H9 (cell line): ENCODE measurements at regions not wholly inside any gene's neighbourhood (a gene's known extent, or its start where the extent isn't known, plus 50 kb on each side); places are given as distances from the start of the nearest gene placed in this dataset.

Source experiments
- DNase-seq: peaks from one replicate; pipeline ENCODE4 v3.0.0-alpha.2; 2017
- H2AFZ ChIP-seq: one replicate; pipeline ENCODE4 v1.6.1; 2013; ENCODE audit warnings: mild to moderate bottlenecking, low read length, control low read depth, moderate library complexity
- H2AK5ac ChIP-seq: 2 replicates; pipeline ENCODE4 v1.6.1; 2013; ENCODE audit warnings: low read length, control low read depth, mixed read lengths; ENCODE audit not compliant: insufficient read length
- H2BK120ac ChIP-seq: one replicate; pipeline ENCODE4 v1.6.1; 2013; ENCODE audit warnings: low read depth, mild to moderate bottlenecking, low read length, control low read depth, inconsistent platforms; ENCODE audit not compliant: poor library complexity, severe bottlenecking
- H2BK12ac ChIP-seq: 2 replicates; pipeline ENCODE4 v1.6.1; 2013; ENCODE audit warnings: low read length, control low read depth, mixed read lengths, low read depth; ENCODE audit not compliant: insufficient read length
- H2BK15ac ChIP-seq: 2 replicates; pipeline ENCODE4 v1.6.1; 2013; ENCODE audit warnings: low read depth, low read length, control low read depth
- H2BK20ac ChIP-seq: one replicate; pipeline ENCODE4 v1.6.1; 2013; ENCODE audit warnings: low read depth, mild to moderate bottlenecking, low read length, control low read depth, inconsistent platforms; ENCODE audit not compliant: poor library complexity, severe bottlenecking
- H2BK5ac ChIP-seq: 2 replicates; pipeline ENCODE4 v1.6.1; 2013; ENCODE audit warnings: low read length, control low read depth, mixed read lengths; ENCODE audit not compliant: insufficient read length
- H3K14ac ChIP-seq: 2 replicates; pipeline ENCODE4 v1.6.1; 2013; ENCODE audit warnings: low read length, control low read depth; ENCODE audit not compliant: insufficient read depth
- H3K18ac ChIP-seq: 2 replicates; pipeline ENCODE4 v1.6.1; 2013; ENCODE audit warnings: low read depth, mild to moderate bottlenecking, mixed read lengths, low read length, control low read depth; ENCODE audit not compliant: insufficient read length
- H3K23ac ChIP-seq: 2 replicates; pipeline ENCODE4 v1.6.1; 2013; ENCODE audit warnings: low read length, control low read depth, mixed read lengths, low read depth; ENCODE audit not compliant: insufficient read length
- H3K23me2 ChIP-seq: 2 replicates; pipeline ENCODE4 v1.6.1; 2013; ENCODE audit warnings: low read depth, mild to moderate bottlenecking, mixed read lengths, low read length, control low read depth; ENCODE audit not compliant: insufficient read length, poor library complexity, severe bottlenecking
- H3K27ac ChIP-seq: 2 replicates; pipeline ENCODE4 v1.5.1; 2013; ENCODE audit warnings: low read length, control low read depth, mixed read lengths, low read depth; ENCODE audit not compliant: insufficient read length
- H3K27me3 ChIP-seq: 2 replicates; pipeline ENCODE4 v1.6.1; 2013; ENCODE audit warnings: low read length, control low read depth, inconsistent platforms; ENCODE audit not compliant: insufficient read depth
- H3K4ac ChIP-seq: 2 replicates; pipeline ENCODE4 v1.6.1; 2013; ENCODE audit warnings: low read depth, mild to moderate bottlenecking, control low read depth, inconsistent platforms, low read length, moderate library complexity
- H3K4me1 ChIP-seq: 2 replicates; pipeline ENCODE4 v1.6.1; 2013; ENCODE audit warnings: low read length, control low read depth, inconsistent platforms; ENCODE audit not compliant: insufficient read depth
- H3K4me2 ChIP-seq: 2 replicates; pipeline ENCODE4 v1.6.1; 2013; ENCODE audit warnings: low read length, control low read depth, mixed read lengths; ENCODE audit not compliant: insufficient read length, insufficient read depth
- H3K56ac ChIP-seq: 2 replicates; pipeline ENCODE4 v1.6.1; 2013; ENCODE audit warnings: low read depth, mild to moderate bottlenecking, mixed read lengths, low read length, control low read depth; ENCODE audit not compliant: insufficient read length
- H3K79me1 ChIP-seq: 2 replicates; pipeline ENCODE4 v1.6.1; 2013; ENCODE audit warnings: low read depth, mild to moderate bottlenecking, moderate library complexity, low read length, control low read depth, inconsistent platforms; ENCODE audit not compliant: insufficient read depth, poor library complexity, severe bottlenecking
- H3K79me2 ChIP-seq: 2 replicates; pipeline ENCODE4 v1.6.1; 2013; ENCODE audit warnings: low read length, control low read depth, inconsistent platforms; ENCODE audit not compliant: insufficient read depth
- H3K9ac ChIP-seq: 2 replicates; pipeline ENCODE4 v1.6.1; 2013; ENCODE audit warnings: low read length, control low read depth, mixed read lengths; ENCODE audit not compliant: insufficient read length; ENCODE audit errors: extremely low read depth
- H3K9me3 ChIP-seq: one replicate; pipeline ENCODE4 v1.6.1; 2013; ENCODE audit warnings: low read depth, low read length, inconsistent platforms; ENCODE audit not compliant: control insufficient read depth
- H3T11ph ChIP-seq: one replicate; pipeline ENCODE4 v1.6.1; 2013; ENCODE audit warnings: mild to moderate bottlenecking, low read length, control low read depth, inconsistent platforms
- H4K20me1 ChIP-seq: one replicate; pipeline ENCODE4 v1.6.1; 2013; ENCODE audit not compliant: control insufficient read depth, insufficient read length, insufficient read depth
- H4K5ac ChIP-seq: 2 replicates; pipeline ENCODE4 v1.6.1; 2013; ENCODE audit warnings: low read depth, mild to moderate bottlenecking, mixed read lengths, low read length, control low read depth; ENCODE audit not compliant: insufficient read length
- H4K8ac ChIP-seq: replicated peaks from 2 replicates; pipeline ENCODE4 v1.6.1; 2013; ENCODE audit warnings: low read length, control low read depth, mixed read lengths, low read depth; ENCODE audit not compliant: insufficient read length
- H4K91ac ChIP-seq: 2 replicates; pipeline ENCODE4 v1.6.1; 2013; ENCODE audit warnings: low read depth, mild to moderate bottlenecking, moderate library complexity, mixed read lengths, low read length, control low read depth; ENCODE audit not compliant: insufficient read length
- H3K27ac Mint-ChIP-seq, 3 experiments: 2 replicates in 2 of 3; 3 replicates in 1 of 3; pipeline ENCODE4 v1.8.0; 2020 to 2021; ENCODE audit warnings: mixed read lengths in 3 of 3, mild to moderate bottlenecking in 1 of 3, moderate library complexity in 1 of 3
- H3K27me3 Mint-ChIP-seq: 2 replicates; pipeline ENCODE4 v1.8.0; 2021; ENCODE audit warnings: low read depth, mild to moderate bottlenecking, moderate library complexity, mixed read lengths
- H3K36me3 Mint-ChIP-seq, 3 experiments: 2 replicates in 2 of 3; 3 replicates in 1 of 3; pipeline ENCODE4 v1.8.0; 2020 to 2021; ENCODE audit warnings: low read depth in 3 of 3, mixed read lengths in 3 of 3; ENCODE audit not compliant: insufficient read depth in 1 of 3
- H3K4me1 Mint-ChIP-seq, 2 experiments: 2 replicates each; pipeline ENCODE4 v1.8.0; 2020; ENCODE audit warnings: mixed read lengths in 2 of 2
- H3K4me3 Mint-ChIP-seq, 2 experiments: 2 replicates in 1 of 2; 3 replicates in 1 of 2; pipeline ENCODE4 v1.8.0; 2020 to 2021; ENCODE audit warnings: mild to moderate bottlenecking in 2 of 2, mixed read lengths in 2 of 2, moderate library complexity in 1 of 2
- H3K9me3 Mint-ChIP-seq, 2 experiments: 2 replicates in 1 of 2; 3 replicates in 1 of 2; pipeline ENCODE4 v1.8.0; 2020; ENCODE audit warnings: mild to moderate bottlenecking in 2 of 2, mixed read lengths in 2 of 2, moderate library complexity in 1 of 2
- CTCF ChIP-seq: fragments of 200-600 bp; sonication (generic); conservative IDR thresholded peaks from 3 replicates; pipeline ENCODE4 v1.8.0; 2021; ENCODE audit warnings: antibody characterized with exemption, mild to moderate bottlenecking
- WGBS: extraction: QIAGEN DNeasy Blood & Tissue Kit; methylation state at CpG from one replicate; pipeline ENCODE4 v1.1.7; 2013; ENCODE audit warnings: missing lambda C conversion rate, low lambda C conversion rate, mixed read lengths; ENCODE audit not compliant: insufficient read length; ENCODE audit errors: extremely low coverage; 5-methylcytosine and 5-hydroxymethylcytosine counted together

- Histone ChIP-seq H3K27ac (no peak overlapping the region), H3K79me1 (no peaks in the 10 kb centered on the region), H3K9me3 (no peaks in the 10 kb centered on the region), H3K18ac (no peak overlapping the region), H4K8ac (no peak overlapping the region), H2AK5ac (no peak overlapping the region), H3K4ac (no peak overlapping the region), H3K23ac (no peak overlapping the region), H4K91ac (no peak overlapping the region), H3K79me2 (no peaks in the 10 kb centered on the region), H2BK12ac (no peak overlapping the region), H3K56ac (no peak overlapping the region), H3T11ph (no peak overlapping the region), H2AFZ (no peak overlapping the region), H4K20me1 (no peaks in the 10 kb centered on the region), H2BK15ac (no peak overlapping the region), H3K14ac (no peak overlapping the region), H3K4me2 (no peak overlapping the region), H2BK20ac (no peak overlapping the region), H4K5ac (no peak overlapping the region), H2BK5ac (no peak overlapping the region), H3K4me1 (no peaks in the 10 kb centered on the region), H2BK120ac (no peak overlapping the region), H3K23me2 (no peaks in the 10 kb centered on the region), H3K27me3 (no peaks in the 10 kb centered on the region), H3K9ac (no peak overlapping the region)
- DNase-seq = peak; percentile 67
- Mint-ChIP-seq H3K36me3 (peaks cover 0 to 9% (median 4%) of the 10 kb centered on the region in 3 experiments; a peak in 4 of 7 replicates), H3K27ac (0 out of 7 replicates have a peak overlapping the region, but pooled peaks of 1 of the 3 experiments have one; percentile 76), H3K4me3 (no peak overlapping the region), H3K4me1 (peaks cover 2 to 5% of the 10 kb centered on the region in 2 experiments), H3K9me3 (peaks cover 9 to 10% of the 10 kb centered on the region in 2 experiments; a peak in 4 of 5 replicates), H3K27me3 (peaks cover 1% of the 10 kb centered on the region)
- TF ChIP-seq CTCF = peak; percentile 79
- WGBS = no CpG with 5 or more reads among the region's 1 CpG
These were observed 1651.8 kb downstream of the DPP10 start for GRCh38 chr2:116094196-116094595.
